Astrocyte (in vitro differentiated cells and primary cell): ENCODE measurements at regions not wholly inside any gene's neighbourhood (a gene's known extent, or its start where the extent isn't known, plus 50 kb on each side); places are given as distances from the start of the nearest gene placed in this dataset.

Experiments
- EZH2 ChIP-seq: IDR thresholded peaks from 2 replicates; pipeline ENCODE4 v1.6.1; 2012; ENCODE audit warnings: mild to moderate bottlenecking, low read length, inconsistent platforms; ENCODE audit not compliant: insufficient read depth
- TF ChIP-seq, protein P1 (sequence below): IDR thresholded peaks from 2 replicates; pipeline ENCODE4 v1.5.1; 2011; ENCODE audit warnings: low read depth, mild to moderate bottlenecking, inconsistent platforms, low read length, moderate library complexity; ENCODE audit not compliant: insufficient read depth

DNA sequence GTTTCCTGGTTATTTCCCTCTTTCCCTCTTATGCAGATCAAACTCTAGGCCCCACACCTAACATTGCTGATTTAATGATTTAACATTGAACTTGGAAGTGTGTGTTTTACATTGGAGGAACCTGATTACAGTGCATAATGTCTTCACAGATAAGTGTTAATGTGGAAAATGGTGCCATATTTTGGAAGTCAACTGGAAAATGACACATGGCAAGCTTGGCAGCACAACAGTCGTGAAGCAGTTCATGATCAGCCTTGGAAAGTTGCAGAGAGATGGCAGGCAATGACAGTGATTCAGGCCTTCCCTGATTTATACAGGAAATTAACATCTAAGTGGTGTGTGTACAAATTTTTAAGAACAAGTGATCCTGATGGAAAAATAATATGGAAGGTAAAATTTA lies 80.0 kb upstream of the CTNND2 start:
- TF ChIP-seq, protein P1, sequence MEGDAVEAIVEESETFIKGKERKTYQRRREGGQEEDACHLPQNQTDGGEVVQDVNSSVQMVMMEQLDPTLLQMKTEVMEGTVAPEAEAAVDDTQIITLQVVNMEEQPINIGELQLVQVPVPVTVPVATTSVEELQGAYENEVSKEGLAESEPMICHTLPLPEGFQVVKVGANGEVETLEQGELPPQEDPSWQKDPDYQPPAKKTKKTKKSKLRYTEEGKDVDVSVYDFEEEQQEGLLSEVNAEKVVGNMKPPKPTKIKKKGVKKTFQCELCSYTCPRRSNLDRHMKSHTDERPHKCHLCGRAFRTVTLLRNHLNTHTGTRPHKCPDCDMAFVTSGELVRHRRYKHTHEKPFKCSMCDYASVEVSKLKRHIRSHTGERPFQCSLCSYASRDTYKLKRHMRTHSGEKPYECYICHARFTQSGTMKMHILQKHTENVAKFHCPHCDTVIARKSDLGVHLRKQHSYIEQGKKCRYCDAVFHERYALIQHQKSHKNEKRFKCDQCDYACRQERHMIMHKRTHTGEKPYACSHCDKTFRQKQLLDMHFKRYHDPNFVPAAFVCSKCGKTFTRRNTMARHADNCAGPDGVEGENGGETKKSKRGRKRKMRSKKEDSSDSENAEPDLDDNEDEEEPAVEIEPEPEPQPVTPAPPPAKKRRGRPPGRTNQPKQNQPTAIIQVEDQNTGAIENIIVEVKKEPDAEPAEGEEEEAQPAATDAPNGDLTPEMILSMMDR, result no peak
- no peak for TF ChIP-seq EZH2
